ENCODE measurements at regions not wholly inside any gene's neighbourhood (a gene's known extent, or its start where the extent isn't known, plus 50 kb on each side); places are given as distances from the start of the nearest gene placed in this dataset.

DNA sequence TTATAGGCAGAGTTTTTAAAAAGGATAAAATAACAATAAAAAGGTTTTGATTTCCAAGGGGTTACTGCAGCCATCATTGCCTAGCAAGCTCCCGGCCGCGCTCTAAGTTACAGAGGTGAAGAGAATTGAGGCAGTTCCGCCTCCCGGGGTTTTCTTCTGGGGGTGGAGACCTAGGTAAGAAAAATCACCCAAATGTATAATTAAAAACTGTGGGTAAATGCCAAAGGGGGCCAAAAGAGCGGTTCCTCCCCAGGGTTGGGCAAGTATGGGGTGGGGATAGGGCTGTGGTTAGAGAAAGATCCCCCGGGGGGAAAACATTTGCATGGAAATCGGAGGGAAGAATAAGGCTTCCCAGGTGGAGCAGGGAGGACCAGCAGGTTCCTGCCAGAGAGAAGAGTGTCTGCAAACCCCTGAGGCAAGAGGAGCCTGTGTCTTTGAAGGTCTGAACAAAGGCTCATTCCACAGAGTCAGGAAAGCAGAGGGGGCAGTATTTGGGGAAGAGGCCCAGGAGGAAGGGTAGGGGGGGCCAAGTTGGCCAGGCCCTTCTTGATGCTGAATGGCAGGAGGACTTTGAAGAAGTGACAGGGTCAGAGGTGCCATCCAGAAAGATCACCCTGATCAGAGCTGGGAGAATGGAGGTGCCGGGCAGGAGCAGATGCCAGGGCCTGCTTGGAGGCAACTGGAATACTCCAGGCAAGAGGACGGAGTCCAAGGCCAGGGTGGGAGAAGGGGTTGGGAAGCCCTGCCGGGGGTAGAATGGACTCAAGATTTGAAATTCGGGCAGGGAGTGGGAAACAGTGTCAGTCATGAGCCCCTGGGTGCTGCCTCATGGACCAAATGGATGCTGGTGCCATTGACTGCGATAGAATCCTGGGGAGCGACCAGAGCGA, 152.9 kb upstream of the RGMA start:
- no peaks in the 10 kb centered on the region for H3K4me1 ChIP-seq
- DNase-seq (ENCODE audit: low spot score in 2 of 2) = no peak
- TF ChIP-seq POLR2AphosphoS5 (IDR thresholded peaks at IDR 0.05) (no peak), POLR2A (IDR thresholded peaks at IDR 0.05) (no peak)
- TF ChIP-seq, protein P1, sequence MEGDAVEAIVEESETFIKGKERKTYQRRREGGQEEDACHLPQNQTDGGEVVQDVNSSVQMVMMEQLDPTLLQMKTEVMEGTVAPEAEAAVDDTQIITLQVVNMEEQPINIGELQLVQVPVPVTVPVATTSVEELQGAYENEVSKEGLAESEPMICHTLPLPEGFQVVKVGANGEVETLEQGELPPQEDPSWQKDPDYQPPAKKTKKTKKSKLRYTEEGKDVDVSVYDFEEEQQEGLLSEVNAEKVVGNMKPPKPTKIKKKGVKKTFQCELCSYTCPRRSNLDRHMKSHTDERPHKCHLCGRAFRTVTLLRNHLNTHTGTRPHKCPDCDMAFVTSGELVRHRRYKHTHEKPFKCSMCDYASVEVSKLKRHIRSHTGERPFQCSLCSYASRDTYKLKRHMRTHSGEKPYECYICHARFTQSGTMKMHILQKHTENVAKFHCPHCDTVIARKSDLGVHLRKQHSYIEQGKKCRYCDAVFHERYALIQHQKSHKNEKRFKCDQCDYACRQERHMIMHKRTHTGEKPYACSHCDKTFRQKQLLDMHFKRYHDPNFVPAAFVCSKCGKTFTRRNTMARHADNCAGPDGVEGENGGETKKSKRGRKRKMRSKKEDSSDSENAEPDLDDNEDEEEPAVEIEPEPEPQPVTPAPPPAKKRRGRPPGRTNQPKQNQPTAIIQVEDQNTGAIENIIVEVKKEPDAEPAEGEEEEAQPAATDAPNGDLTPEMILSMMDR (IDR thresholded peaks at IDR 0.05) = no peak
- H3K27me3 ChIP-seq = no peaks in the 10 kb centered on the region
- intact Hi-C loops (cut with DNase I; ENCODE audit: low total_unique reads) = no loop called here
- H3K36me3 ChIP-seq = no peaks in the 10 kb centered on the region
- no peaks in the 10 kb centered on the region for H3K9me3 ChIP-seq
- H3K4me3 ChIP-seq = no peak overlapping the region
- no peak overlapping the region for H3K27ac ChIP-seq

DNA sequence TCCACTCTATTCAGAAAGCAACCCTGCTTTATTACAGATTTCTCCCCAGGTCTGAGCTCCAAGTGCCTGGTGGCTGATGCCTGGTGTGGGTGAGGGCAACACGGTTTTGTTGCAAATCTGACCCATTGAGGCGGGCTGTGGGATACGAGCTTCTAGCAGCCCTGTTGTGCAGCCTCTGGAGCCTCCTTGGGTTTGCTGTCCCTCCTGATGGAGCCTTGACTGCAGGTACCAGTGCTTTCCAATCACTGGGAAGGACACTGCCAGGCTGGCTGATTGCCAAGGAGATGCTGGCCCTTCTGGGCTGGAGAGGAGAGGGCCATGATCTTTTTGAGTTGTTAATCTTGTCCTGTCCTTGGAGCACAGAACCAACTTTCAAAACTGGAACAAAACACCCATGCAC, 151.0 kb upstream of the RGMA start:
- intact Hi-C loops (cut with DNase I; ENCODE audit: low total_unique reads) = no loop called here

DNA sequence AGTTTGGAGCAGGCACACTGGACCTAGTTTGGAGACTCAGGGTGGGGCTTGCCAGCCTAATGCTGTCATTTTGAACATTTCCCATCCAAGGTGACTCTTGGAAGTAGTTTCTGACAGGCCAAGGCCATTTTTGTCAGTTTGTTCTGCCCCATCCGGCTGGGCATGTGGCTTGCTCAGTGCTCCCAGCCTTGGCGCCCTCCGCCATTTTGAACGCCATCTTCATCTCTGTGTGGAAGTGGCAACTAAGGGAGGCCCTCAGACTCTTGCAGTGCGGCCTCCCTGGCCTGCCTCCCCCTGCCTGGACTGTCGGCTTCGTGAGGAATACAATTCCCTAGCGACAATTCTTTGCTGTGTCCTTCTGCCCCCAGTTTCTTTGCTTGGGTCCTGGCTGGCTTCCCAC, 150.6 kb upstream of the RGMA start:
- no peak for DNase-seq (ENCODE audit: low spot score in 2 of 2)
- H3K9me3 ChIP-seq = no peaks in the 10 kb centered on the region
- no peaks in the 10 kb centered on the region for H3K36me3 ChIP-seq
- no peaks in the 10 kb centered on the region for H3K27me3 ChIP-seq
- no peaks in the 10 kb centered on the region for H3K4me1 ChIP-seq
- TF ChIP-seq POLR2A (IDR thresholded peaks at IDR 0.05) (no peak), POLR2AphosphoS5 (IDR thresholded peaks at IDR 0.05) (no peak)
- TF ChIP-seq, protein P1 (IDR thresholded peaks at IDR 0.05) = no peak
- H3K27ac ChIP-seq = no peak overlapping the region
- no peak overlapping the region for H3K4me3 ChIP-seq
- intact Hi-C loops (cut with DNase I; ENCODE audit: low total_unique reads) = no loop called here

More for the DNA sequence above, 151.0 kb upstream of the RGMA start:
- Histone ChIP-seq H3K9me3 (no peaks in the 10 kb centered on the region), H3K4me1 (no peaks in the 10 kb centered on the region), H3K36me3 (no peaks in the 10 kb centered on the region), H3K27me3 (no peaks in the 10 kb centered on the region), H3K27ac (no peak overlapping the region), H3K4me3 (no peak overlapping the region)
- no peak for TF ChIP-seq POLR2A (IDR thresholded peaks at IDR 0.05)
- no peak for TF ChIP-seq POLR2AphosphoS5 (IDR thresholded peaks at IDR 0.05)
- TF ChIP-seq, protein P1 (IDR thresholded peaks at IDR 0.05) = no peak
- no peak for DNase-seq (ENCODE audit: low spot score in 2 of 2)

DNA sequence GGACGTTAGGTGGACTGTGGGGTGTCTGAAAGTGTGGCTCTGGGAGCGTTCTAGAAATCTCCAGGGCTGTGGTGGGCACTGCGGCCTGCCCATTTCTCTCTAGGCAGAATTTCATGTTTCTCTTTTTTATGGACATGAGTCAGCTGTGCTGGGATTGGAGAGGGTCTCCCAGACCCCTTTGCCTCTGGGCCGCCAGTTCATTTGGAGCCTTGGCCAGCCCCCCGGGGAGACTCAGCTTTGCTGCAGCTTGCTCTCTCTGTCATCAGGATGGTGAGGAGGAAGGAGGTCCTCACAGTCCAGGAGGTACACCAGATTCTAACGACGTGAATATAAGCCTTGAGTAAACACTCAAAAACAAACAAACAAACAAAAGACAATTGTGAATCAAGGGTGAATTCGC, 149.6 kb upstream of the RGMA start:
- H3K27me3 ChIP-seq = no peaks in the 10 kb centered on the region
- TF ChIP-seq, protein P1 (IDR thresholded peaks at IDR 0.05) = no peak
- TF ChIP-seq POLR2AphosphoS5 (IDR thresholded peaks at IDR 0.05) = no peak
- TF ChIP-seq POLR2A (IDR thresholded peaks at IDR 0.05) = no peak
- H3K4me1 ChIP-seq = no peaks in the 10 kb centered on the region
- no peak overlapping the region for H3K27ac ChIP-seq
- no peaks in the 10 kb centered on the region for H3K36me3 ChIP-seq
- H3K9me3 ChIP-seq = no peaks in the 10 kb centered on the region
- H3K4me3 ChIP-seq = no peak overlapping the region
- DNase-seq (ENCODE audit: low spot score in 2 of 2) = no peak
- intact Hi-C loops (cut with DNase I; ENCODE audit: low total_unique reads) = no loop called here

DNA sequence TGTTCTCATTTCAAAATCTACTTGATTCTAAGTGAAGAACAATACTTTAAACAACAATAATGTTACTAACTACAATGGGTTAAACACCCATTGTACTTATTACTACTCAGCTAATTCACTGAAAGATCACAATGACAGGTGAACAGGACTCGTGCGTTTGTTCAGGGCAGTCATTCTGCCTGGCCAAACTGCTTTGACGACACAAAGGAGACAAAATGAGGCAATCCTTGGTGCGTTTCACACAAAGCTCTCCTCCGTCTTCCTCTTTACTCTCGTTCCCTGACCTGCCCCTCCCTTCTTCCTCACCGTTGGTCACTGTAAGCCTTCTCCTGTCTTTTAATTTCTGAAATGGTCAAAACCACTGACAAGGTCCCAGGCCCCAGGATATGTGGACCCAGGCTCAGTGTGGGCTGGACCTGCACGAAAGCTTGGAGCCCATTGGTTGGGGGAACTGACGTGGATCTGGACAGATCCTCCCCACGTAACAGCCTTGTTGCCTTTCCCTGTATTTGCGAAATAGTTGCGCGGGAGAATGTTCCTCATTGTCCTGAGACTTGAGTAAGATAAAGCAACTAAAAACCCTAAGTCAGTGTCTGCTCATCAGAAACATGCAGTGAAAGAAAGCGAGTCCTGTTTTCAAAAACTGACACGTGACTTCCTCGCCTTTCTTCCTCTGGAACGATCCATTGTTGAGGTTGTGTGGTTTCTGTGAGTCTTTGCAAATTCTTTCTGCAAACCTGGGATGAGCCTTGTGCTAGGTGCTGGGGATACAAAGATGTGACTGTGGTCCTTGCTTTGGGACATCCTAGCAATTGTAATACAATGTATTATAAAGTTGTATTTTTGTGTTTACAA, 147.1 kb upstream of the RGMA start:
- TF ChIP-seq, protein P1 (IDR thresholded peaks at IDR 0.05) = no peak
- TF ChIP-seq POLR2A (IDR thresholded peaks at IDR 0.05) (no peak), POLR2AphosphoS5 (IDR thresholded peaks at IDR 0.05) (no peak)
- H3K9me3 ChIP-seq = no peaks in the 10 kb centered on the region
- no peak for DNase-seq (ENCODE audit: low spot score in 2 of 2)
- H3K27ac ChIP-seq = peak overlapping the region in 1 of 2 donors; percentile 12
- intact Hi-C loops (cut with DNase I; ENCODE audit: low total_unique reads) = no loop called here
- H3K27me3 ChIP-seq = no peaks in the 10 kb centered on the region
- H3K36me3 ChIP-seq = no peaks in the 10 kb centered on the region
- no peaks in the 10 kb centered on the region for H3K4me1 ChIP-seq
- no peak overlapping the region for H3K4me3 ChIP-seq
